Hepatic stellate cell (primary cell): ENCODE measurements at regions not wholly inside any gene's neighbourhood (a gene's known extent, or its start where the extent isn't known, plus 50 kb on each side); places are given as distances from the start of the nearest gene placed in this dataset.

Experiments used
- DNase-seq: peaks from one replicate; pipeline ENCODE4 v3.0.0; 2011; ENCODE audit warnings: low spot score

DNA sequence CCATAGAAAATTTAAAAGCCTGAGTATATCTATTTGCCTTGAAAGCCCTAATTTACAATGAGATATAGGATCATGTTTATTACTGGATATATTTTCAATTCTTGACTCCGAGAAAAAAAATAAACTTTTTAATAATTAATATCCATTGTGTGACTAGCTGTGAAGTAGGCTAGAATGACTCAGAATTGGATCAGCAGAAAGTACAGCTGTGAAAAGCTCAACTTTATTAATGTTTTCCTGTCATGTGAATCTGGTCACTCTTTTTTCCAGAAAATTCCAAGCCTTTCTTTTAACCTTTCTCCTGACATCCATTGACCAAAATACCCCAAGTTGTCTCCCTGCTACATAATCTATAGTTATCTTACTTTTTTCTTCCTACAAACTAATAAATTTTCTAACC lies 171.8 kb upstream of the PACRGL start:
- no peak for DNase-seq

DNA sequence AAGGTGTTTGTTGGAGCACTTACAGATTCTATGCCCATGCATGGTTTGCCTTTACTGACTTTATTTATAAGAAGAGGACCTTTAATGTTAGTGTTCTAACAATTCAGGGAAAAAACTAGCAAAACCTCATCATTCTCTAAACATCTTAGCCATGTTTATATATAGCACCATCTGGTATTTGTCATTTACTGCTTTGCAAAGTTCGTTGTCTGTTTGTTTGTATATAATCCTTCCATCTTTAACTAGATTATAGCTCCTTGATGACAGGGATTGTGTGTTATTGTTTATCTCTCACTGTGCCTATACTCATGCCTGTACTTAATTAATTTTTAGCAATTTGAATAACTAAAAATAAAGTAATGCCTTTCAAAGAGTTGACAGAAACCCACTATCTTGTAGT lies 170.6 kb upstream of the PACRGL start:
- no peak for DNase-seq

DNA sequence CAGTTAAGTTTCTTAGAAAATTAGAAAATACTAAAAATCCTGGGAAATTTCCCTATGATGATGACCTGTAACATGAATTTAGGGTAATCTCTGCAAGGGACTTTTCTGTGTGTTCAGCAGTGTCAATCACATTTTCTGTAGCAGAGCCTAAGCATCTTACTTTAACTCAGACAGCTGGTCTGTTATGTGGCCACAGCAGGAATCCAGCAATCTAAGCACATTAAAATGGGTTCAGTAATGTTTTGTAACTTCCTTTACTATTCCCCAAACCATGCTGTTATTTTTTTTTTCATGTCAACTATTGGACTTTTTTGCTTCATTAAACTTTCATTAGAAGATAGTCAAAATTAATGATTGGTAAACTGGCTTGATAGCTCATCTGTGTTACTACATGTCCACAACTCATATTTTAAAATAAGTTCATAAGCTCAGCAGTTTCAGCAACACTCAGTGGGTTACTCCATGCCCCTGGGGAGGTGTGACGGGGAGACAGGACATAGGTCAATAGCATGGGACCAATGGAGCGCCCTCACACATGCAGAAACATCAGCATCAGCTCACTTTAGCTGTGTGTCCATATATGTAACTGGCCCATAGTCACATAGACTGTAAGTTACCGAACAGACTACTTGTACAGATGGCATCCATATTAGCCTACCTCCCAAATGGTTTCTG lies 168.0 kb upstream of the PACRGL start:
- no peak for DNase-seq

DNA sequence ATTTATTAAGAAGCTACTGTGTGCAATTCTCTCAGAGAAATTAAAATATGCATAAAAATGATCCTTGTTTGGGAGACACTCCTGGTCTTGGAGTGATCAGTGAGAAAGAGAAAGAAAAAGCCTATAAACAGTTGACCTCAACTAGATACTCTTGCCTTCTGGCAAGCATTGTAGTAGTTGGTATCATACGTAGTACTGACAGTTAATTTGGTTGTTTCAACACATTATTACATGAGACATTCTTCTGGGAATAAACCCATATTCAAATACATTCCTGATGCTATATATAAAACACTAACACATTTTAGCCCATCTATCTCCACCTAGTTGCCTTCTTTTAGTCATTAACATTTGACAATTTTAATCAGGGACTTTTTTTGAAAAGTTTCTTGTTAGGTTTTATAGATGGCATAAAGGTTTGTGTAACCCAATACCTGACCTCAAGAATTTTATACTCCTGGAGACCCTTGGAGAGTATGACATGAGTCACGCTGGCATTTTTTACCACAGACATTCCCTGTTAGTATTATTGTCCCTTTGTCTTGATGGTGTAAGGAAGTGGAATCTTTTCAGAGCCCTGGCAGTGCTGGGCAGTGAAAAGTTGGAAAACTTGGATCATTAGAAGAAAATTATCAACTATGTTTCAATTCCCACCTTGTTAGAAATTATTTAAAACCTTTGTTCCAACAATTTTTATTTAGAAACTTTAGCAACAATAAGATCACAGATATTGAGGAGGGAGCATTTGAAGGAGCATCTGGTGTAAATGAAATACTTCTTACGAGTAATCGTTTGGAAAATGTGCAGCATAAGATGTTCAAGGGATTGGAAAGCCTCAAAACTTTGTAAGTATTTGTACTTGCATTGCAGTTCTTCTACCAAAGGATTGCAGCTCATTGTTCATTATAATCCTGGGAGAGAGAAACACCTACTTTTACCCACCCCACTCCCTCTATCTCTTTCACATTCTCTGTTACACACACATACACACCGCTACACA lies 167.1 kb upstream of the PACRGL start:
- no peak for DNase-seq

DNA sequence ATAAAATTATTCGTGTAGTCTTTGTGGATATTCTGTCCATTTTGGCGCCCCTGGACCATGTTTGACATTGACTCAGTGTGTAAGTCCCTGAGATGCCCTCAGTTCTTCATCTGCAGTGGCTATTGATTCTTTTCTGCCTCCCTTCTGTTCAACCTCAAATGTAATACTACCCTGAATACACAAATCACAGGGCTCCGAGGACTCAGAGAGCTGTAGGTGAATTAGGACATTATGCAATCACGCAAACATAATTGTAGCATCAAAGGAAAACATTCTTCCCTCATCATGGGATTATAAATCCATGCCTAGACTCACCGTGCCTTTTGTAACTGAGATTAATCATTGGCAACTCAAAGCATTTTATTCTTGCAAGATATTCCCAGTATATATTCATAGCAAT lies 161.4 kb upstream of the PACRGL start:
- no peak for DNase-seq

DNA sequence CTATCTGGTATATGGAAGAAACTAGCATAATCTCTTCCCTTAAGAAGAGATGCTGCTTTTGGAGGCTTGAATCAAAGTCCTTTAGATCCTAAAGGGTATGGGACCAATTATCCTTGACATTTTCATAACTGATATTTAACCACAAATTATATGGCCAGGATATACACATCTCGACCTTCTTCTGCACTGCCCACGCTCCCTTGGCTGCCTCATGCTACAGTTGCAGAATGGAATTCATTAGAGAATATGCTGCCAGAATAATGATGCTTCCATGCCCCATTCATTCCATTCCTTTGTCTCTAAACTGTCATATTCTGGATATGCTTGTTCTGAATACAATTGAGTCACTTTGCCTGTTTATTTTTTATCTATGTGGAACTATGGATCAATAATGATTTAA lies 157.1 kb upstream of the PACRGL start:
- no peak for DNase-seq

DNA sequence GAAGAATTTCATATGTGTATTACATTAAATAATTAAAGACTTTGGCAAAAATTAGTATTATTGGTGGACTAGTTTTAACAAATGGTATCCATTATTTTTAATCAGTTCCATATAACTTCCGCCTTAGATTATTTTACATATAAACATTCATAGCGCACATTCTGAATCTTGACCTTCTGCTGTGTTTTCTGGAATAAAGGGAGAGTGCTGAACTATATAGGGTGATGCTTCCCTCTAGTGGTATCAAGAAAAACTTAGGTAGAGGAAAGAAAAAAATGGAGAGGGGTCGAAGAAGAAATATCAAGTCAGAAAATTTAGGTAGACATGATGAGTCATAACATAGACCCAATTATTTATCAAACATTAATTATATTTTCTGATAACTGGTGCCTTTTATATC lies 155.6 kb upstream of the PACRGL start:
- DNase-seq = peak; percentile 7

DNA sequence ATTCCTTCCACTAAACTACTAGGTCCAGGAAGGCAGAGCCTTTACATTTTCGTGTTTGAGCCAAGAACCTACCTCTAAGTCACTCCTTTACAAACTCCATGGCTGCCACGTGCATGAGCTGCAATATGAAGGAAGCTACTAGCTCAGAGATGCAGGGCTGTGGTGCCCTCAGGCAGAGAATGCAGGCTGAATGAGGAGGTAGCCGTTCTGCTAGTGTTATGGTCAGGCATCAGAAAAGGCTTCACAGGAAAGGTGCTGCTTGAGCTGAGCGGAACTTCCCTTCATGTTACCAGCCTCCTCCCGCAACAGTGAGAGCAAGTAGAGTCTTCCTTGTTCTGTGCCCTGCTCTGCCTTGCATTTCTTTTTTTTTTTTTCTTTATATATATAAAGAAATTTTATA lies 148.3 kb upstream of the PACRGL start:
- no peak for DNase-seq

DNA sequence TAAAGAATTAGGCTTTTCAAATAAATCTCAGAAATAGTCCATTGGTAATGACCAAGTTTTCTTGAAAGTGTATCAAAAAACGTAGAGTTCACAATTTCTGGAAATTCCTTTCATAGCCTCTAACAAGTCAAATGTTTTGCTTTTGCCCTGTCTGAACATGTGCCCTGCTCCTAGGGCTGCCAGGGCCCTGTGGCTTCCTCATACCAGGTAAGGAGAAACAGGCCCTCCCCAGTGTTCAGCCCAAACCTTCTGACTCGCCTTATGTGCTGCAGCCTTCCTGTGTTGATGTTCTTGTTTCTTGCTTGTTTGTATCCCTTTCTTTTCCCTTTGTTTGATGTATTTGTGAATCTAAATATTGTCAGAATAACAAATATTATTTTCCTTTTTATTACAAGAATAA lies 146.1 kb upstream of the PACRGL start:
- DNase-seq = no peak

DNA sequence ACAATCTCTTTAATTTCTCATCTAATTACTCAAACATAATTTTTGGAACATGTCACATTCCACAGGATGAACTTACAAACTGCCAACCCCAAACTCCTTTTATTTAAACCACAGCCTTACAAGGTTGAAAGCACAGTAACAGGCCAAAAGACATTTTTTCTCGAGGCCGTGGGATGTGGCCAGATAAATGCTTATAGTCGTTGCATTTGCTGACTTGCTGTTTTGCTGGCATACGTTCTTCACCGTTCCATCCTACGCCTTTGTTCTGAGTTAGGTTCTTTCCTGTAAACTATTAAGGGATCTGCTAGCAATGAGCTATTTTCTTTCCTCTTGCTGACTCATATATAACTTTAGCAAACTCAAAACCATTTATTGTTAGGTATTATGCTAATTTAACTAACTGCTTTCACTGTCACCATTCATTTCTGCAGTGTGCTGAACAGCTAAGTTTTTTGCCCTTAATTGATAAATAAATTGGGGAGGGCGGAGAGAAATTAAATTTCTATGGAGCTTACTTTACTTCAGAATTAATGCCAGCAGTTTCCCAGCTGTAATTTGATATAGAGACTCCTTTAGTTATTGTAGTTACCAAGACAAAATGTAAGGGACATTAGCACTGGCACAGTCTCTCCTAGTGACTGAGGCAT lies 135.1 kb upstream of the PACRGL start:
- no peak for DNase-seq

DNA sequence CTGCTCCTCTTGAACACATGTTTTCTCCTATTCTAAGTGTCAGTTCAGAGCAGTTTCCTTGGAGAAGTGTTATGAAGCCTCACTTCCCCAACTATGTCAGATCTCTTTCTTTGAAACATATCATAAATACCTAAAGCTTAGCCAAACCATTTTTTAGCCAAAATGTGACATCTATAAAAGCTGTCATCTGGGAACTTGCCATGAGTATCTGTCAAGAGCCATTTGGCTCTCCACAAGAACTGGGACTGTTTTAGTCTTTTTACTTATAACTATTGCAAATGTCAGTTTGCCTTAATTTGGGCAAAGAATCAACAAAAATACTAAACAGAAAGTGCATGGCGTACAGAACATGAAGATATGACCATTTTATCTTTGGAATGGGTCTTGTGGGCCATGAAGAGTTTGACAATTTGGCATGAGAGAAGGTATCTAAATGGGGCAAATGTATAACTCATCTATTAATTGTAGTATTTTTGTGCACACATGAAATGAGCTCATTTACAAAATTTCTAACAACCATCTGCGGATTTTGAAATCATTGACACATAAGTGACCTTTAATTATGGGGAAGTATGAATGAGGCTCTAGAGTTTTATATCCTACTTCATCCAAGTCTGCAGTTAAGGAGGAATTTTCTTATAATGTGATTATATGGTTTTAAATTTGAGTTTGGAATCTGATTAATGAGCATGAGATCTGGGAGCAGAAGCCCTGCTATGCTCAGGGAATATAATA lies 129.1 kb upstream of the PACRGL start:
- no peak for DNase-seq

DNA sequence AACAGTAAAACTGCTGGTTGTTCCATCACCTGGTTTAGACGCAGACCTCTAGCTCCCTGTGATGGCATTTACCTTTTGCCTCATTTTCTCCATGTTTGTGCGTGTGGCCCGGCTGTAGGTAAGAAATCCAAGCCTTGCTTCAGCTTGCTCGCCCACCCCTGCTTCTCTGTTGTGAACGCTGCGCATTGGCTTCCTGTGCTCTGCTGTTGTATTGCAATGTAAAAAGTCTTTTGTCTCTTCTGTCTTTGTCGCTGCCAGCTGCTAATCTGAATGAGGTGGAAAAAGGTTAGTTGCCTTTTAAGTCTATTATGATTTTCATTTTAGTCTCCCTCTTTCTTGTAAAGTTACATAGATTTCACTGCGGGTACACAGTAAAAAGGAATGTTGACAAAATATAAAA lies 127.3 kb upstream of the PACRGL start:
- DNase-seq = no peak

DNA sequence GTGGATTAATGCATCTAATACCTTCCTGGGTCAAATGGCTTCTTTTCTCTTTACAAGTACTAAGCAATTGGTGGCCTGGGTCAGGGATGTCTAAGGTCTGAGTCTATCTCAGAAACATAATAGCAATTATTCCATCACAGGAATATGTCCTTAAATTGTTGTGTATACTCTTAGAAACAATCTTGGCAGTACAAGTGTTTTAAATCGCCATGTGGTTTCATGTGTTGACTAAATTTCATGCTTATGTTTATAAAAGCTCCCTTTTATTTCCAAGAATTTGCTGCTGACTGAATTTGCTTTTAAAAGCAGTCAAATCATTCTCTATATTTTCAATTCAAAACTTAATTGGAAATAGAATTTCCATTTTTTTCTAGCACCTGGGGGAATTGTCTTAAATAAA lies 125.3 kb upstream of the PACRGL start:
- DNase-seq = no peak

DNA sequence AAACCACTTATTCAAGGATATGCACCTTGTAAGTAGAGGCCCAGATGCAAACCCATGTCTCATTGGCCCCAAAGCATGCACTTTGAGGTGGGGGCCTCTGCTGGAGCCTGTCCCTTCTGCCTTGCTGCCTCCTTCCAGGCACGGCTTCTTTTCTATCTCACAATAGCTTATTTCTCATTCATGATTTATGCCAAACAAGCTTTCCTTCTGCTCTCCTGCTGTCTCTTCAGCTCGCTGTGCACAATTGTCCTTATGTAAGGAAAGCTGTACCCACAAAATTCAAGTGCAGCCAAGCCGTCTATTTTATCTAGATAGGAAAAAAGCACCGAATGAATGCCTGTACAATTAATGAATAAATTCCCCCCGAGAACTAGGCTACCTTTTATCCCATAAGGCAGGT lies 124.8 kb upstream of the PACRGL start:
- DNase-seq = no peak

DNA sequence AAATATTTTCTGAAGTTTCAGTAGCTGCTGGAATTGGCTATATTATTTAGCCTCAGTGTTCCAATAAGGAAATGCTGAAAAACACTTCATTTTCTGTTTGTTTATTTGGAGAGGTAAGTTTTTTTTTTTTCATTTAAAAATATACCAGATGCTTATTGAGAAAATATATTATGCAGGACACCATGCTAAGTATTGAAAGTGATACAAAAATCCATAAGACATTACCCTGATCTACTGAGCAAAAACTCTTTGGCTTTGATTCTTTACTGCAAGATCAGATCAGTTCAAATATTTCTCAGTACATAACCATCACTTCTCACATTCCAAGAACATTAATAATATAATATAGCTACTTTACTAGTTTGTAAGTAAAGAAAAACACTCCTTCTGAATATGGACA lies 123.4 kb upstream of the PACRGL start:
- DNase-seq = no peak

DNA sequence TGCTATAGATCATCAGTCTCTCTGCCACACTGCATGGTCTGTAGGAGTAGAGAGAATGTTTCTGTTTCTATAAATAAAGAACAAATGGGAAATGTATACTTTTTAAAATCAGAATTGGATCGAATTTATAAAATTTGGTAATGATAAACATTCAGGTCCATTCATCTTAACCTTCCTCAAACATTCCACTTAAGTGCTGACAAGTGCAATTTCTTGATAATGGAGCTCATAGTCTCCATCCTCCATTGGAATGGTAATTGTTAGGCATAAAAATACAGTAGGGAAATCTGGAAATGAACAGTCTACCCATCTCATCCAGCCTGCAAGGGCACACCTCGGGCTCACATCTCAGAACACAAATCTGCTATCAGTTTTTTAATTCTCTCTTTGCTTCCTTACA lies 122.6 kb upstream of the PACRGL start:
- no peak for DNase-seq

DNA sequence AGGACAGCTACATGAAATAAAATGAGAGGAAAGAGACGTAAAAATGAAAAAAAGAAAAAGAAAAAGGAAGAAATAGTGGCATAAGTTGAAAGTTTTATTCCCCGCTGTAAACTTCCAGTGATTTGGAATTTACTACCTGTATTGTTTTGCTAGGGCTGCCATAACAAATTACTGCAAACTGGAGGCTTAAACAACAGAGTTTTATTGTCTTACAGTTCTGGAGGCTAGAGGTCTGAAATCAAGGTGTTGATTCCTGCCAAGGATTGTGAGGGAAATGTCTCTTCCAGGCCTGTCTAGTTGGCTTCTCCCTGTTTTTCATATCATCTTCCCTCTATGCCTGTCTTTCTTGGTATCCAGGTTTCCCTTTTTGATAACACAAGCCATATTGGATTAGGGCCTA lies 119.4 kb upstream of the PACRGL start:
- DNase-seq = no peak

DNA sequence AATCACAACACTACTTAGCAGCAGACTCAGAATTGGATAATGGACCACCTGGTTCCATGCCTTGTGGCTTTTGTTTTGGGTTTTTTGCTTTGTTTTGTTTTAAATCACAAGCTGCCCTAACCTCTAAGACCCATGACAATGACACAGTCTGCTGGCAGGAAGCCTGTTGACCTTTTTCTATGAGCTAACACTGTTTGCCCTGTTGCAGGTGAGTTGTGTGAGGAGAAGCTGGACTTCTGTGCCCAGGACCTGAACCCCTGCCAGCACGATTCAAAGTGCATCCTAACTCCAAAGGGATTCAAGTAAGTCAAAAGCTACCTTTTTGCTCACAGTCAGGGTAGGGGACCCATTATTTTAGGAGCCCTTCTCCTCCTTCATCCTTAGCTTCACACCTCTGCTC lies 110.8 kb upstream of the PACRGL start:
- DNase-seq = no peak

DNA sequence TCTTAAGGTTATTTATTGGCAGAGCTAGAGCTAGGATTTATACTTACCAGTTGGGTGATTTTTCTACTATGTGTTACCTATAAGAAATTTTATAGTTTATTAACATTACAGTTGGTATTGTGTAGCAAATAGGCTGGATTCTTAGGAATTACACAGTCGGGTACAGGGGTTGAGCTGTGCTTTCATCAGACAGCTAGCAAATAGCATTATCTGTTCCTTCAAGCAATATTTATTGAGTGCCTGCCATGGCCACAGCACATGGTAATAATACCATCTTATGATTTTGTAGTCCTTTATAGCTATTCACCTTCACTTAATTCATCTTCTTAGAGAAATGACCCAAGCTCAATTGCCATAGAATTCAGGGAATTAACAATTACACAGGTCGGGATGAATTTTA lies 109.4 kb upstream of the PACRGL start:
- DNase-seq = no peak

DNA sequence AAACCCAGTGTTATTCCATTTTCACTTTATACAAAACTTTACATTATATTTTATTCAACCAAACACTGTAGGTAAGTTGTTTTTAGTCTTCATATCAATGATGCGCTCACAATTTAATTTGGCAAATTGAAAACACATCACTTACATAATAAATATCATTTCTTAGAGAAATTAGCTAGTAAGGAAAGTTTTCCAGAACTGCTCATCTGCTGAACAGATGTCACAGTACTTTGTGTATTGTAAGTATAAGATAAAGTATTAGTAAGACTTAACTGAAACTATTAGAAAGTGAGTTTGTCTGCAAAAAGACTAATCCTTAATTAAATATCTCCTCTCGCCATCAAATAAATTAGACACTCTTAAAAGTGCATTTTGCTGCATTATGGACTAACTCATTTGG lies 108.7 kb upstream of the PACRGL start:
- no peak for DNase-seq

DNA sequence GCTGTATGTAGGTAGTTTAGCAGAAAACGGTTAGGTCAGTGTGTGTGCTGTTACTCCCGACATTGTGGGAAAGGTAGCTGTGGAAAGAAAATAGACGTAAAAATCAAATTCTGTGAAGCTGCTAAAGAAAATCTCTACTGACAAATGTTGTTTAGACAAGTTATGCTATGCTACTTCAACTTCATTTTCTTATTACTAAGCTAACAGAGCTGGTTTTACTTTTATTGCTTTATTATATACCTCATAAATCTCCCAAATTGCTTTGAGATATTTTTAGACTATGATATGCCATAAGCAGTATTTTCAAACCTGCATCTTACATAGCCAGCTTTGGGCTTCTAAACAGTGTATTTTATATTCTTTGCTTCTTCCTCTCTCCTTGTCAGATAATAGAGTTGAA lies 108.2 kb upstream of the PACRGL start:
- DNase-seq = no peak

DNA sequence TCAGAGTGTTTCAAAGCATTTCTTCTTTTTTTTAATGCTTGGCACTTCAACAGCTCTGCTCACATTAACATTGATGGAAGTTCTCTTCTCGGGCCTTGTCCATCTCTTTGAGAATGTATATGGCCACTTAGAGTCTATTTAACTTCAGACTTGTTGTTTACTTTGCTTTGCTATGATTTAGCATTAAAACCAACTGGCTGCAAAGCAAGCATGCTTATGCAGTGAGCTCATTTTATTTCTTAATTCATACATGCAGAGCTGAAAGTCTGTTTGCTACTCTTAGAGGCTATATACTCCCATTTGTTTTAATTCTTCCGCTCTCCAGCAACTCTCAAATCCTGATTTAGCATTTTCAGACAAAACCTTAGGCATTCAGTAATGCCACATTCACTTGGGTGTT lies 107.6 kb upstream of the PACRGL start:
- peak; percentile 9 for DNase-seq
